A673 (cell line): ENCODE measurements at regions not wholly inside any gene's neighbourhood (a gene's known extent, or its start where the extent isn't known, plus 50 kb on each side); places are given as distances from the start of the nearest gene placed in this dataset.

Experiments used
- BruUV-seq: library from RNA; stranded (reverse); fragments of 400-500 nt; replicated peaks from 2 replicates; lab custom pipeline; 2021; lab: Mats Ljungman, UMichigan
- CTCF ChIA-PET: fragments of 300-600 bp; sonication (Branson Sonifier 250); formaldehyde crosslinking; loops from one replicate; lab custom pipeline; 2022; ENCODE audit warnings: antibody characterized with exemption; lab: Charles Lee
- POLR2A ChIA-PET: fragments of 300-600 bp; sonication (Branson Sonifier 250); formaldehyde crosslinking; loops from one replicate; lab custom pipeline; 2022; ENCODE audit warnings: antibody characterized with exemption; ENCODE audit not compliant: low non-redundant PET; lab: Charles Lee
- DNase-seq: peaks from one replicate; pipeline ENCODE4 v3.0.0-alpha.2; 2015; ENCODE audit warnings: low spot score
- H3K27ac ChIP-seq: fragments of 200-600 bp; sonication (generic); 2 replicates; pipeline ENCODE4 v1.5.1; 2016; ENCODE audit warnings: mixed run types, low read depth, mild to moderate bottlenecking, mixed read lengths, antibody characterized with exemption, low read length; ENCODE audit not compliant: poor library complexity, severe bottlenecking
- H3K27me3 ChIP-seq: fragments of 200-600 bp; sonication (generic); replicated peaks from 2 replicates; pipeline ENCODE4 v1.6.1; 2017; ENCODE audit warnings: mixed run types, low read depth, mild to moderate bottlenecking, mixed read lengths, antibody characterized with exemption, low read length; ENCODE audit not compliant: insufficient read depth, poor library complexity
- H3K36me3 ChIP-seq: fragments of 200-600 bp; sonication (generic); 2 replicates; pipeline ENCODE4 v1.6.1; 2016; ENCODE audit warnings: mixed run types, mild to moderate bottlenecking, mixed read lengths, antibody characterized with exemption, low read length; ENCODE audit not compliant: insufficient read depth, poor library complexity, severe bottlenecking
- H3K4me1 ChIP-seq: fragments of 200-600 bp; sonication (generic); 2 replicates; pipeline ENCODE4 v1.6.1; 2017; ENCODE audit warnings: mixed run types, mild to moderate bottlenecking, mixed read lengths, antibody characterized with exemption, low read length; ENCODE audit not compliant: insufficient read depth, poor library complexity, severe bottlenecking
- H3K4me3 ChIP-seq: fragments of 200-600 bp; sonication (generic); 2 replicates; pipeline ENCODE4 v1.5.1; 2016; ENCODE audit warnings: low read depth, mixed run types, mild to moderate bottlenecking, mixed read lengths, low read length; ENCODE audit not compliant: poor library complexity, severe bottlenecking
- H3K9me3 ChIP-seq: fragments of 200-600 bp; sonication (generic); 2 replicates; pipeline ENCODE4 v1.6.1; 2016; ENCODE audit warnings: mixed run types, low read depth, mild to moderate bottlenecking, mixed read lengths, antibody characterized with exemption, low read length; ENCODE audit not compliant: poor library complexity, severe bottlenecking
- EZH2 ChIP-seq: fragments of 200-600 bp; sonication (generic); IDR thresholded peaks from 2 replicates; pipeline ENCODE4 v1.6.1; 2017; ENCODE audit warnings: borderline replicate concordance, low read depth, mild to moderate bottlenecking, mixed read lengths, antibody characterized with exemption, low read length; ENCODE audit not compliant: poor library complexity, severe bottlenecking
- intact Hi-C: fragments of 100-400 bp; cut with micrococcal nuclease; formaldehyde crosslinking; loops from one replicate; pipeline ENCODE4 v1.10.0; 2022; ENCODE audit not compliant: unreplicated experiment
- TF ChIP-seq, protein P1 (sequence below): fragments of 300-800, 200-600 bp; sonication (generic); conservative IDR thresholded peaks from 2 replicates; pipeline ENCODE4 v1.5.1; 2017; ENCODE audit warnings: low read depth, mild to moderate bottlenecking, antibody characterized with exemption, low read length, moderate library complexity, mixed read lengths

DNA sequence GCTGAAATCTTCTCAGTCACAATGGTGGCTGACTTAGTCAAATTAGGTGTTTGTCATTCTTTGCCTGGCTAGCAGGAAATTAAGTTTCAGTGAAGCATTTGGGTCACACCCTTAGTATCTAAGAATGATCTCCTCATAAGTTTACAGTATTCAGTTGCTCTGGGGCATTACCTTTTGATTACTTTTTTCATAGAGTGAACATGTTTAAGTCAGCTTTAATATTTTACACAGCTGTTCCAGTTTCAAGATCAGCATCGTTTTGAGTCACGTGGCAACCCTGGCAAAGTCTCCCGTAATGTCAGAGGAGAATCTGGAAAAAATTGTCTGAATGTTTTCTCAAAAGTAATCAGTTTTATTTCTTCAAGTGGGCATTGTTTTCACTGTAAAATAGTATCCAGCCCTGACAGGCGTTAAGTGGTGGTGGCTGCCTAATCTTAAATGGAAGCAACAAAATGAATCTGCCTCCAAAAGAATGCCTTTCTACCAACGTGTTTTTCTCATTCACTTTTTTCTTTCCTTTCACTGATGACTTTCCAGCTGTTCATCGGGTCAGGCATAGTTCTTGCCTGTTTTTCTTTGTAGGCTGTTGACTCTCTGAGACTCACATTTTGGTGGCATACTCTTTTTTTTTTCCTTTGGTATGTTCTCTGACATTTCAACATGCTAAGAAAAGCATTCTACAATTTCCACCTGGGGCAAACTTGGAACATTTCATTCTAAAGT is 319.6 kb upstream of the TCF4 start:
- POLR2A ChIA-PET, result no interaction called here
- Histone ChIP-seq H3K4me1 (no peaks in the 10 kb centered on the region), H3K27me3 (no peaks in the 10 kb centered on the region), H3K27ac (no peak overlapping the region), H3K36me3 (no peaks in the 10 kb centered on the region), H3K9me3 (no peaks in the 10 kb centered on the region), H3K4me3 (no peak overlapping the region)
- no peak for DNase-seq
- intact Hi-C loops, result no loop called here
- BruUV-seq, result no TSS peak
- CTCF ChIA-PET, result no interaction called here
- TF ChIP-seq EZH2, result no peak
- TF ChIP-seq, protein P1, sequence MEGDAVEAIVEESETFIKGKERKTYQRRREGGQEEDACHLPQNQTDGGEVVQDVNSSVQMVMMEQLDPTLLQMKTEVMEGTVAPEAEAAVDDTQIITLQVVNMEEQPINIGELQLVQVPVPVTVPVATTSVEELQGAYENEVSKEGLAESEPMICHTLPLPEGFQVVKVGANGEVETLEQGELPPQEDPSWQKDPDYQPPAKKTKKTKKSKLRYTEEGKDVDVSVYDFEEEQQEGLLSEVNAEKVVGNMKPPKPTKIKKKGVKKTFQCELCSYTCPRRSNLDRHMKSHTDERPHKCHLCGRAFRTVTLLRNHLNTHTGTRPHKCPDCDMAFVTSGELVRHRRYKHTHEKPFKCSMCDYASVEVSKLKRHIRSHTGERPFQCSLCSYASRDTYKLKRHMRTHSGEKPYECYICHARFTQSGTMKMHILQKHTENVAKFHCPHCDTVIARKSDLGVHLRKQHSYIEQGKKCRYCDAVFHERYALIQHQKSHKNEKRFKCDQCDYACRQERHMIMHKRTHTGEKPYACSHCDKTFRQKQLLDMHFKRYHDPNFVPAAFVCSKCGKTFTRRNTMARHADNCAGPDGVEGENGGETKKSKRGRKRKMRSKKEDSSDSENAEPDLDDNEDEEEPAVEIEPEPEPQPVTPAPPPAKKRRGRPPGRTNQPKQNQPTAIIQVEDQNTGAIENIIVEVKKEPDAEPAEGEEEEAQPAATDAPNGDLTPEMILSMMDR, result no peak

DNA sequence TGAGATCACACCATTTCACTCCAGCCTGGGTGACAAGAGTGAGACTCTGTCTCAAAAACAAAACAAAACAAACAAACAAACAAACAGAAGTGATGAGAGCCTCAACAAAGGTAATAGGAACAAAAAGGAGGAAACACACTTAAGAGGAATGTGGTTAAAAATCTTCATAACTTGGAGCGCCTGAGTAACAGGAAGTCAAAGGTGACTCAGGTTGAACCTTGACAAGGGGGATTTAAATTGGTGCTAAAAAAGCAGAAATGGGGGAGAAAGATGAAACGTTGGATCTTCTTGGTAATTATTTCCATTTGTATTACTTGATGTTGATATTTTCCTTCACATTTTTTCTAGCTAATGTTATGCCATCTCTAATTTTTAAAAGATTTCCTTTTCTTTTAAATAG is 318.5 kb upstream of the TCF4 start:
- H3K27me3 ChIP-seq, result no peaks in the 10 kb centered on the region
- H3K27ac ChIP-seq, result no peak overlapping the region
- TF ChIP-seq, protein P1, result no peak
- no peak for TF ChIP-seq EZH2
- CTCF ChIA-PET, result no interaction called here
- BruUV-seq, result no TSS peak
- POLR2A ChIA-PET, result no interaction called here
- no peak for DNase-seq
- H3K9me3 ChIP-seq, result no peaks in the 10 kb centered on the region
- no peaks in the 10 kb centered on the region for H3K36me3 ChIP-seq
- intact Hi-C loops, result no loop called here
- H3K4me3 ChIP-seq, result no peak overlapping the region
- no peaks in the 10 kb centered on the region for H3K4me1 ChIP-seq

DNA sequence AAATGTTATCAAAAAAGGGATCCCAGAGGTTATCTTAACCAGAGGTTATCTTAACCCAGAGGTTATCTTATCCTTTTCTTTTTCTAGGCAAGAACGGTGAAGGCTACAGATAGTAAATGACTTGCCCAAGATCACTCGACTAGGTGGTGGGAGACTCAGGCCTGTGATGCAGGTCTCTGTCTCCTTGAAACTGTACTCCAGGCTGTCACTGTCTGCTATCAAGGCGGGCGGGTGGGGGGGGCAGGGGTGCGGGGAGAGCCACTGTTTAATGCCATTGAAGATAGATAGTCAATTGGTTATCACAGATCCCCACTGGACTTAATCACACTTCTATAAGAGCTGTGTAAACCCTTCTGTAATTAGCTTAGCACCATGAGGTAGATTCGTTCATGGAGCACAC is 315.9 kb upstream of the TCF4 start:
- no TSS peak for BruUV-seq
- no peaks in the 10 kb centered on the region for H3K9me3 ChIP-seq
- CTCF ChIA-PET, result no interaction called here

More for the DNA sequence above, 315.9 kb upstream of the TCF4 start:
- Histone ChIP-seq H3K36me3 (no peaks in the 10 kb centered on the region), H3K27me3 (no peaks in the 10 kb centered on the region), H3K4me1 (no peaks in the 10 kb centered on the region), H3K4me3 (no peak overlapping the region), H3K27ac (no peak overlapping the region)
- DNase-seq, result no peak
- intact Hi-C loops, result no loop called here
- no peak for TF ChIP-seq EZH2
- TF ChIP-seq, protein P1, result no peak
- POLR2A ChIA-PET, result no interaction called here
